H1 (cell line): ENCODE measurements at regions not wholly inside any gene's neighbourhood (a gene's known extent, or its start where the extent isn't known, plus 50 kb on each side); places are given as distances from the start of the nearest gene placed in this dataset.

Source experiments
- ASH2L ChIP-seq: fragments of 200-600, 300-600 bp; sonication (generic); IDR thresholded peaks from one replicate; pipeline ENCODE4 v1.7.1; 2017; ENCODE audit warnings: low read length
- CTCF ChIP-seq, 3 experiments: IDR thresholded peaks; 1 replicate in 2 of 3; 2 replicates in 1 of 3; pipeline versions ENCODE4 v1.5.1 to v1.6.1; 2011; ENCODE audit warnings: low read length in 3 of 3, mild to moderate bottlenecking in 3 of 3, inconsistent platforms in 2 of 3, low read depth in 1 of 3, moderate library complexity in 1 of 3; ENCODE audit not compliant: insufficient read depth in 1 of 3; ENCODE audit errors: control extremely low read depth in 1 of 3
- EGR1 ChIP-seq: IDR thresholded peaks from 2 replicates; pipeline ENCODE4 v1.6.1; 2011; ENCODE audit warnings: low read depth, low read length, borderline replicate concordance
- EP300 ChIP-seq, 2 experiments: IDR thresholded peaks; 1 replicate in 1 of 2; 2 replicates in 1 of 2; pipeline ENCODE4 v1.6.1; 2011 to 2012; ENCODE audit warnings: low read depth in 2 of 2, low read length in 2 of 2, mild to moderate bottlenecking in 2 of 2, borderline replicate concordance in 1 of 2, inconsistent platforms in 1 of 2, moderate library complexity in 1 of 2
- EZH2 ChIP-seq: fragments of 200-600 bp; sonication (generic); IDR thresholded peaks from 2 replicates; pipeline ENCODE4 v1.7.1; 2012; ENCODE audit warnings: low read depth, mild to moderate bottlenecking, moderate library complexity, low read length, inconsistent platforms; ENCODE audit not compliant: severe bottlenecking
- GTF2F1 ChIP-seq: IDR thresholded peaks from 2 replicates; pipeline ENCODE4 v1.6.1; 2012; ENCODE audit warnings: low read depth, low read length, improper control_type of control experiment, borderline replicate concordance
- HDAC2 ChIP-seq, 2 experiments: fragments of 300-600 bp in 1 of 2; sonication (generic) in 1 of 2; IDR thresholded peaks; 2 replicates each; pipeline ENCODE4 v1.6.1; 2011 to 2012; ENCODE audit warnings: low read depth in 2 of 2, low read length in 2 of 2, mild to moderate bottlenecking in 2 of 2, moderate library complexity in 2 of 2, borderline replicate concordance in 1 of 2, inconsistent platforms in 1 of 2
- KDM1A ChIP-seq: fragments of 200-600, 300-600 bp; sonication (generic); IDR thresholded peaks from 2 replicates; pipeline ENCODE4 v1.7.1; 2016; ENCODE audit warnings: mild to moderate bottlenecking, low read length, borderline replicate concordance
- POLR2A ChIP-seq, 2 experiments: IDR thresholded peaks; 1 replicate in 1 of 2; 2 replicates in 1 of 2; pipeline ENCODE4 v1.6.1; 2011; ENCODE audit warnings: low read depth in 2 of 2, low read length in 2 of 2, mild to moderate bottlenecking in 2 of 2; ENCODE audit errors: control extremely low read depth in 1 of 2
- RFX5 ChIP-seq: IDR thresholded peaks from 2 replicates; pipeline ENCODE4 v1.6.1; 2011; ENCODE audit warnings: low read depth, low read length, improper control_type of control experiment, borderline replicate concordance
- TEAD4 ChIP-seq: IDR thresholded peaks from 2 replicates; pipeline ENCODE4 v1.6.1; 2012; ENCODE audit warnings: low read depth, low read length, inconsistent platforms, mixed read lengths

- TF ChIP-seq KDM1A (no peak), POLR2A (IDR thresholded peaks at IDR 0.05; ENCODE audit: control extremely low read depth in 1 of 2, low read depth in 2 of 2, low read length in 2 of 2) (no peak), HDAC2 (IDR thresholded peaks at IDR 0.05; ENCODE audit: borderline replicate concordance in 1 of 2, low read depth in 2 of 2, low read length in 2 of 2) (no peak), CTCF (IDR thresholded peaks at IDR 0.05; ENCODE audit: control extremely low read depth in 1 of 3, insufficient read depth in 1 of 3, low read depth in 1 of 3, low read length in 3 of 3) (no peak), RFX5 (no peak), TEAD4 (no peak), ASH2L (no peak), EGR1 (no peak), EZH2 (no peak), EP300 (IDR thresholded peaks at IDR 0.05; ENCODE audit: borderline replicate concordance in 1 of 2, low read depth in 2 of 2, low read length in 2 of 2) (no peak), GTF2F1 (no peak)
Observed at GRCh38 chr6:21850691-21851090, 257.1 kb downstream of the SOX4 start.
